ENCODE measurements at regions not wholly inside any gene's neighbourhood (a gene's known extent, or its start where the extent isn't known, plus 50 kb on each side); places are given as distances from the start of the nearest gene placed in this dataset.

DNA sequence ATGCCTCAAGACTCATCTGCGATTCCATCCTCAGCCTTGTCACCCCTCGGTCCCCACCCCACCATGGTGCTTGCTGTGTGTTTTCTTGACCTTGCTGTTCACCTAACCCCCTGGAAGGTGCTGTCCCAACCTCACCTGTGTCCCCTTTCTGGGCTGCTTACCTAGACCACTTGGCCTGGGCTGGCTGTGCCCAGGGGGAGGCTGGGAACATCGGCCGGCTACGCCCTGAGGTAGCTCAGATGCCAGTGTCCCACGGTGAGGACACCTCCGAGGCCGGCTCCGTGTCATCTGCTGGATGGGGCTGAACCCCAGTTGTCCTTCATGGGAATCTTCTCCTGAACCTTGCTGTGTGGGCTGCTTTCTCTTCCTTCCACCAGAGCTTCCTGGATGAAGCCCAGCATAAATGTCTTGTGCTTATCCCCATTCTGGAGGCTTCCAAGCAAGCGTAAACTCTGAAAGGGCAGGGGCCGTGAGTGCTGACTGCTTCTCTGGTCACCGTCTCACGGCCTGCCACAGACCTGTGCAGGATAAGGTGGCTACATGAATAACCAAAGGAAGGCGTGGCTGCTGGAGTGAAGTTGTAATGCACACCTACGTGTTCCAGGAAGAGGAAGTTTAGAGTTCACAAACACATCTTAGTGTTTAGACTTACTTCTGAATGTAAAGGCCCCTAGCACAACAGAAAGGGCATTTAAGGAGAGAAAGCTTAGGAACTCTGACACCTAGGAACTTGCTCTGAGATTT lies 724.3 kb downstream of the TBC1D22A start:
- peak in 2 of 4 donors; percentile 30 to 40 for DNase-seq
- H3K27ac ChIP-seq = no peak overlapping the region
- H3K27me3 ChIP-seq = no peaks in the 10 kb centered on the region
- TF ChIP-seq, protein P1, sequence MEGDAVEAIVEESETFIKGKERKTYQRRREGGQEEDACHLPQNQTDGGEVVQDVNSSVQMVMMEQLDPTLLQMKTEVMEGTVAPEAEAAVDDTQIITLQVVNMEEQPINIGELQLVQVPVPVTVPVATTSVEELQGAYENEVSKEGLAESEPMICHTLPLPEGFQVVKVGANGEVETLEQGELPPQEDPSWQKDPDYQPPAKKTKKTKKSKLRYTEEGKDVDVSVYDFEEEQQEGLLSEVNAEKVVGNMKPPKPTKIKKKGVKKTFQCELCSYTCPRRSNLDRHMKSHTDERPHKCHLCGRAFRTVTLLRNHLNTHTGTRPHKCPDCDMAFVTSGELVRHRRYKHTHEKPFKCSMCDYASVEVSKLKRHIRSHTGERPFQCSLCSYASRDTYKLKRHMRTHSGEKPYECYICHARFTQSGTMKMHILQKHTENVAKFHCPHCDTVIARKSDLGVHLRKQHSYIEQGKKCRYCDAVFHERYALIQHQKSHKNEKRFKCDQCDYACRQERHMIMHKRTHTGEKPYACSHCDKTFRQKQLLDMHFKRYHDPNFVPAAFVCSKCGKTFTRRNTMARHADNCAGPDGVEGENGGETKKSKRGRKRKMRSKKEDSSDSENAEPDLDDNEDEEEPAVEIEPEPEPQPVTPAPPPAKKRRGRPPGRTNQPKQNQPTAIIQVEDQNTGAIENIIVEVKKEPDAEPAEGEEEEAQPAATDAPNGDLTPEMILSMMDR (IDR thresholded peaks at IDR 0.05) = no peak
- no peaks in the 10 kb centered on the region for H3K36me3 ChIP-seq
- no peaks in the 10 kb centered on the region for H3K9me3 ChIP-seq
- intact Hi-C loops (cut with DNase I) = no loop called here
- H3K4me1 ChIP-seq = no peaks in the 10 kb centered on the region
- ATAC-seq = peak; percentile 83
- peak overlapping the region; percentile 9 to 20 for H3K4me3 ChIP-seq

DNA sequence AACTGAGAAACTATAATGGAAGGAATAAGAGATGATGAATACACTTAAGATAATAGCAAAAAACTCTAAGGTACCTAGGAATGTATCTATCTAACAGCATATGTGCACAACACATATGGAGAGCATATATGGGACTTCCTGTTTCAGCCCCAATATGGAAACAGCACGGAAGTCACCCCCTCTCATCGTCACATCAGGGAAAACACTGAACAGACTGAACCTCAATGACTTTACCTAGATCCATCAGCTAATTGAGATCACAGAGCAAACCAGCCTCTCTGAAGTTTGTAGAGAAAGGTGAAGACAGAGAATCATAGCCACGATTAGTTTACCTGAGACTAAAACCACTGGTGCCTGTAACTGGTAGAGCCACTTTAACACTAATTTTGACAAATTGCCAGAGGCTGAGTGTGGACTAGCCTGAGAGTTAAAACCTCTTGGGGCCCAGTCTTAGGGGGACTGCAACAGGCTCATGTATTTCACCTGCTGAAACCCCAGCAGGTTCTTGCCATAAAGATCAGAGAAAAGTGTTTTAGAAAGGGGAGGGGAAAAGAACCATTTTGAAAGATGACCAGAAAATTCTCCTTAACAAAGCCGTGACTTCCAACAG lies 722.6 kb downstream of the TBC1D22A start:
- DNase-seq (peak in 2 of 4 donors; percentile 30 to 78), ATAC-seq (peak; percentile 85)
- H3K4me1 ChIP-seq = no peaks in the 10 kb centered on the region
- H3K27me3 ChIP-seq = no peaks in the 10 kb centered on the region
- no peaks in the 10 kb centered on the region for H3K9me3 ChIP-seq
- H3K4me3 ChIP-seq = peak overlapping the region in 1 of 2 donors; percentile 20
- H3K36me3 ChIP-seq = no peaks in the 10 kb centered on the region
- no peak overlapping the region for H3K27ac ChIP-seq
- TF ChIP-seq, protein P1 (IDR thresholded peaks at IDR 0.05) = no peak
- intact Hi-C loops (cut with DNase I) = no loop called here

DNA sequence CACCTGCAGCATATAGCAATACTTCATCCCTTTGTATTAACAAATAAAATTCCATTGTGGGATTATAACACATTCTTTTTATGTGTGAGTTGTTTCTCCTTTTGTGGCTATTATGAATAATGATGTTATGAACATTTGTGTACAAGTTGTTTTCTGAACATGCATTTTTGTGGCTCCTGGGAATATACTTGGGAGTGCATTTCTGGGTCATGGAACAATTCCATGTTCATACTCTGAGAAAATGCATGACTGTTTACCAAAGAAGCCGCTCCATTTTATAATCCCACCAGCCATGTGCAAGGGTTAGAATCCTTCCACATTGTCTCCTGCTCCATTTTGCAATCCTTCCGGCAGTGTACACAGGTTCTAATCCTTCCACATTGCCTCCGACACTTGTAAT lies 713.8 kb downstream of the TBC1D22A start:
- intact Hi-C loops (cut with DNase I) = no loop called here
- no peak for ATAC-seq
- H3K4me3 ChIP-seq = no peak overlapping the region
- TF ChIP-seq, protein P1 (IDR thresholded peaks at IDR 0.05) = no peak
- DNase-seq = no peak
- H3K4me1 ChIP-seq = no peaks in the 10 kb centered on the region
- H3K36me3 ChIP-seq = no peaks in the 10 kb centered on the region
- no peaks in the 10 kb centered on the region for H3K9me3 ChIP-seq
- H3K27ac ChIP-seq = no peak overlapping the region
- peaks cover 0 to 6% of the 10 kb centered on the region in 2 donors for H3K27me3 ChIP-seq

DNA sequence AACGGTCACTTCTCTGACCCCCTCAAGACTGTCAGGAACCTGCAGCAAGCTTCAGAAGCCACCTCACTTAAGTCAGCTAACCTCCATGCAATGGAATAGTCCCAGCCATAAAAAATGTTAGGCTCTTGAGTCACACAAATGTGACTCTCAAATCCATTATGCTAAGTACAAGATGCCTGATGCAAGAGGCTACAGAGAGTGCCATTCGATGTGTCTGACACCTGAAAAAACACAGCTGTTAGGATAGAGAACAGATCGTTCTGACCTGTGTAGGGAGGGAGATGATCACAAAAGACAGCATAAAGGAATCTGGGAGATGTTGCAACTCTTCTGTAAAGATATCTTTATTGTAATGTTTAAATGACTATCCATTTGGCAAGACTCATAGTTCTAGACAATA lies 712.4 kb downstream of the TBC1D22A start:
- intact Hi-C loops (cut with DNase I) = no loop called here
- DNase-seq = no peak
- no peaks in the 10 kb centered on the region for H3K9me3 ChIP-seq
- peak; percentile 16 for ATAC-seq
- no peaks in the 10 kb centered on the region for H3K4me1 ChIP-seq
- H3K36me3 ChIP-seq = no peaks in the 10 kb centered on the region
- peaks cover 0 to 6% of the 10 kb centered on the region in 2 donors for H3K27me3 ChIP-seq
- TF ChIP-seq, protein P1 (IDR thresholded peaks at IDR 0.05) = no peak
- no peak overlapping the region for H3K4me3 ChIP-seq
- H3K27ac ChIP-seq = no peak overlapping the region

DNA sequence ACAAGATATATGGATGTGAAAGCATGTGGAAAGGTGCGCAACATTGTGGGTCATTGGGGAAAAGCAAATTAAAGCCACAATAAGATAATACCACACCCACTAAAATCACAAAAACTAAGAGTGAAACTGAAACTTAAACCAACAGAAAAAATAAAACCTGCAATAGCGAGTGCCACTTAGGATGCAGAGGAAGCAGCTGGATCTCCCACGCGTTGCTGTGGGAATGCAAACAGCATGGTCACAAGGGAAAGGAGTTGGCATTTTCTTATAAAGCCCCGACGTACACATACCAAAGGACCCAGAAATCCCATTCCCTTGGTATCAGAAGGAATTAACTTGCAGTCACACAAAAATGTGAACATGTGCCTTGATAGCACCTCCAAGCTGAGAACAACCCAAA lies 712.0 kb downstream of the TBC1D22A start:
- no peaks in the 10 kb centered on the region for H3K9me3 ChIP-seq
- H3K36me3 ChIP-seq = no peaks in the 10 kb centered on the region
- no peak overlapping the region for H3K4me3 ChIP-seq
- intact Hi-C loops (cut with DNase I) = no loop called here
- H3K27ac ChIP-seq = peak overlapping the region in 1 of 2 donors; percentile 10
- TF ChIP-seq, protein P1 (IDR thresholded peaks at IDR 0.05) = no peak
- ATAC-seq (peak; percentile 42), DNase-seq (no peak)
- peaks cover 0 to 2% of the 10 kb centered on the region in 2 donors for H3K27me3 ChIP-seq
- no peaks in the 10 kb centered on the region for H3K4me1 ChIP-seq

Data from left lung (tissue), 4 donors.